HepG2 (cell line): ENCODE measurements at regions not wholly inside any gene's neighbourhood (a gene's known extent, or its start where the extent isn't known, plus 50 kb on each side); places are given as distances from the start of the nearest gene placed in this dataset.

Source experiments
- ATAC-seq: fragments of 200-7000 bp; cut with Tn5 transposase; 3 replicates; pipeline ENCODE4 v1.9.1; 2020; ENCODE audit warnings: mild to moderate bottlenecking, moderate library complexity
- BruUV-seq: library from RNA; stranded (reverse); fragments of 400-500 nt; replicated peaks from 2 replicates; lab custom pipeline; 2021; lab: Mats Ljungman, UMichigan
- CTCF ChIA-PET: fragments of 300-600 bp; formaldehyde crosslinking; extraction: SDS; loops from one replicate; lab custom pipeline; 2021; ENCODE audit warnings: low total read pairs, inconsistent platforms, low intra/inter-chr PET ratio; lab: Yijun Ruan, JAX
- POLR2A ChIA-PET: fragments of 350-600 bp; sonication (Branson Sonifier 250); formaldehyde crosslinking; loops from one replicate; lab custom pipeline; 2020; ENCODE audit warnings: antibody characterized with exemption, inconsistent platforms; lab: Yijun Ruan, JAX
- DNase-seq: peaks from one replicate; pipeline ENCODE4 v3.0.0-alpha.2; 2015; ENCODE audit warnings: low spot score
- FAIRE-seq: peaks from 3 replicates; lab custom pipeline; 2011; peaks lifted over from hg19 to GRCh38; lab: Jason Lieb, UNC
- H2AFZ ChIP-seq: one replicate; pipeline ENCODE4 v1.6.1; 2011; ENCODE audit warnings: low read length, inconsistent platforms
- H3K27ac ChIP-seq: fragments of 300-600 bp; 3 replicates; pipeline ENCODE4 v1.8.0; 2011; ENCODE audit warnings: mixed run types, mild to moderate bottlenecking, mixed read lengths, low read length, inconsistent platforms; ENCODE audit not compliant: insufficient read depth; ENCODE audit errors: extremely low read length
- H3K27me3 ChIP-seq, 2 experiments: fragments of 200-600 bp in 1 of 2; 2 replicates in 1 of 2; 3 replicates in 1 of 2; pipeline versions ENCODE4 v1.6.0 to v1.8.0; 2011; ENCODE audit warnings: low read length in 2 of 2, mild to moderate bottlenecking in 2 of 2, moderate library complexity in 2 of 2, inconsistent platforms in 1 of 2; ENCODE audit not compliant: insufficient read depth in 2 of 2, control insufficient read depth in 1 of 2
- H3K36me3 ChIP-seq, 2 experiments: fragments of 200-600 bp in 1 of 2; replicated peaks in 1 of 2; 2 replicates in 1 of 2; 3 replicates in 1 of 2; pipeline versions ENCODE4 v1.5.1 to v1.8.0; 2011; ENCODE audit warnings: low read length in 2 of 2, inconsistent platforms in 1 of 2; ENCODE audit not compliant: insufficient read depth in 2 of 2, control insufficient read depth in 1 of 2
- H3K4me1 ChIP-seq: 2 replicates; pipeline ENCODE4 v1.5.1; 2012; ENCODE audit warnings: low read length, inconsistent platforms; ENCODE audit not compliant: insufficient read depth
- H3K4me2 ChIP-seq: 2 replicates; pipeline ENCODE4 v1.6.0; 2011; ENCODE audit warnings: low read depth, low read length, inconsistent platforms
- H3K4me3 ChIP-seq, 3 experiments: fragments of 200-600 bp in 1 of 3; sonication (generic), shearing (Covaris generic) in 1 of 3; replicated peaks in 1 of 3; 2 replicates each; pipeline ENCODE4 v1.5.1; 2011 to 2016; ENCODE audit warnings: low read length in 3 of 3, inconsistent platforms in 2 of 3, low read depth in 2 of 3, mild to moderate bottlenecking in 2 of 3, control low read depth in 1 of 3, mixed read lengths in 1 of 3; ENCODE audit not compliant: insufficient read depth in 1 of 3
- H3K79me2 ChIP-seq: one replicate; pipeline ENCODE4 v1.6.1; 2011; ENCODE audit warnings: low read length, inconsistent platforms; ENCODE audit not compliant: insufficient read depth
- H3K9ac ChIP-seq: 2 replicates; pipeline ENCODE4 v1.6.0; 2011; ENCODE audit warnings: mild to moderate bottlenecking, low read depth, low read length, inconsistent platforms; ENCODE audit not compliant: insufficient read depth
- H3K9me3 ChIP-seq: 2 replicates; pipeline ENCODE4 v1.5.1; 2012; ENCODE audit warnings: mild to moderate bottlenecking, low read length
- H4K20me1 ChIP-seq: 2 replicates; pipeline ENCODE4 v1.6.0; 2011; ENCODE audit warnings: inconsistent platforms, mild to moderate bottlenecking, low read length, moderate library complexity; ENCODE audit not compliant: insufficient read depth
- CBX5 ChIP-seq: sonication (generic); formaldehyde crosslinking; IDR thresholded peaks from 2 replicates; pipeline ENCODE4 v1.4.0; 2020; ENCODE audit warnings: missing genetic modification reagents, borderline replicate concordance
- FOXA3 ChIP-seq: IDR thresholded peaks from 2 replicates; pipeline ENCODE4 v1.6.1; 2016; ENCODE audit warnings: missing genetic modification reagents, missing compliant biosample characterization
- NFE2L1 ChIP-seq: sonication (generic); formaldehyde crosslinking; IDR thresholded peaks from 2 replicates; pipeline ENCODE4 v1.4.0; 2020; ENCODE audit warnings: missing genetic modification reagents, mild to moderate bottlenecking, borderline replicate concordance
- NFYC ChIP-seq: IDR thresholded peaks from 2 replicates; pipeline ENCODE4 v1.6.1; 2016; ENCODE audit warnings: missing genetic modification reagents, missing compliant biosample characterization
- PREB ChIP-seq: sonication (generic); formaldehyde crosslinking; IDR thresholded peaks from 2 replicates; pipeline ENCODE4 v1.4.0; 2020; ENCODE audit warnings: missing genetic modification reagents
- RORA ChIP-seq: sonication (generic); formaldehyde crosslinking; IDR thresholded peaks from 2 replicates; pipeline ENCODE4 v1.5.0; 2020; ENCODE audit warnings: mild to moderate bottlenecking, missing genetic modification reagents, moderate library complexity
- SAP130 ChIP-seq: IDR thresholded peaks from 2 replicates; pipeline ENCODE4 v1.6.1; 2016; ENCODE audit warnings: low read depth
- SATB2 ChIP-seq: sonication (generic); formaldehyde crosslinking; IDR thresholded peaks from 2 replicates; pipeline ENCODE4 v1.5.0; 2020; ENCODE audit warnings: missing genetic modification reagents
- SCMH1 ChIP-seq: sonication (generic); formaldehyde crosslinking; IDR thresholded peaks from 2 replicates; pipeline ENCODE4 v1.9.0; 2021; ENCODE audit warnings: missing genetic modification reagents, mild to moderate bottlenecking, borderline replicate concordance
- SP4 ChIP-seq: sonication (generic); formaldehyde crosslinking; IDR thresholded peaks from 2 replicates; pipeline ENCODE4 v1.8.1; 2023; ENCODE audit warnings: mild to moderate bottlenecking, missing genetic modification reagents
- THAP9 ChIP-seq: sonication (generic); formaldehyde crosslinking; IDR thresholded peaks from 2 replicates; pipeline ENCODE4; 2020; ENCODE audit warnings: missing genetic modification reagents, mild to moderate bottlenecking, borderline replicate concordance
- ZBTB42 ChIP-seq: sonication (generic); formaldehyde crosslinking; IDR thresholded peaks from 2 replicates; pipeline ENCODE4 v1.5.0; 2020; ENCODE audit warnings: mild to moderate bottlenecking, missing genetic modification reagents
- ZNF160 ChIP-seq: sonication (generic); formaldehyde crosslinking; IDR thresholded peaks from 2 replicates; pipeline ENCODE4 v1.8.0; 2022; ENCODE audit warnings: mild to moderate bottlenecking, inconsistent platforms, missing genetic modification reagents
- ZNF280B ChIP-seq: sonication (generic); formaldehyde crosslinking; IDR thresholded peaks from 2 replicates; pipeline ENCODE4 v1.5.0; 2020; ENCODE audit warnings: missing genetic modification reagents, mild to moderate bottlenecking, borderline replicate concordance
- ZNF589 ChIP-seq: sonication (generic); formaldehyde crosslinking; conservative IDR thresholded peaks from 2 replicates; pipeline ENCODE4 v1.8.0; 2022; ENCODE audit warnings: mild to moderate bottlenecking, moderate library complexity, missing genetic modification reagents
- ZNF605 ChIP-seq: sonication (generic); formaldehyde crosslinking; IDR thresholded peaks from 2 replicates; pipeline ENCODE4 v1.8.0; 2022; ENCODE audit warnings: mild to moderate bottlenecking, missing genetic modification reagents
- ZNF619 ChIP-seq: sonication (generic); formaldehyde crosslinking; IDR thresholded peaks from 2 replicates; pipeline ENCODE4 v1.4.0; 2020; ENCODE audit warnings: mild to moderate bottlenecking, missing genetic modification reagents
- ZNF772 ChIP-seq: sonication (generic); formaldehyde crosslinking; IDR thresholded peaks from 2 replicates; pipeline ENCODE4 v1.5.0; 2020; ENCODE audit warnings: mild to moderate bottlenecking, missing genetic modification reagents
- WGBS: methylation state at CpG from one replicate; pipeline ENCODE4 v1.1.6; 2017; ENCODE audit warnings: low lambda C conversion rate; 5-methylcytosine and 5-hydroxymethylcytosine counted together
- in situ Hi-C: cut with HindIII; loops from 2 replicates; pipeline ENCODE4 v1.10.0; 2017; ENCODE audit warnings: low pct_unique_long_range_greater_than_20kb; ENCODE audit not compliant: extremely low pct_ligation_motif_present
- intact Hi-C: fragments of 100-400 bp; cut with micrococcal nuclease; formaldehyde crosslinking; loops from one replicate; pipeline ENCODE4 v1.10.0; 2022; ENCODE audit not compliant: unreplicated experiment
- TF ChIP-seq, protein P1 (sequence below): IDR thresholded peaks from 2 replicates; pipeline ENCODE4 v1.6.1; 2018; ENCODE audit warnings: missing genetic modification reagents

- ATAC-seq (no peak), DNase-seq (no peak), FAIRE-seq (no peak)
- WGBS = 77% methylated on average over 5 of the region's 5 CpGs
- BruUV-seq = no TSS peak
- in situ Hi-C loops = no loop called here
- no peaks in the 10 kb centered on the region for H3K79me2 ChIP-seq
- H2AFZ ChIP-seq = no peak overlapping the region
- H4K20me1 ChIP-seq = no peaks in the 10 kb centered on the region
- no peaks in the 10 kb centered on the region for H3K9me3 ChIP-seq
- H3K27me3 ChIP-seq = peaks cover 0 to 16% of the 10 kb centered on the region in 2 experiments; a peak in 1 of 5 replicates
- H3K27ac ChIP-seq = no peak overlapping the region
- no peak for TF ChIP-seq PREB (CRISPR knock-in tag)
- TF ChIP-seq ZNF589 (CRISPR knock-in tag) = no peak
- TF ChIP-seq ZNF772 (CRISPR knock-in tag) = no peak
- TF ChIP-seq CBX5 = no peak
- no peak for TF ChIP-seq FOXA3 (CRISPR knock-in tag)
- TF ChIP-seq ZNF160 (CRISPR knock-in tag) = no peak
- no peak for TF ChIP-seq ZNF605 (CRISPR knock-in tag)
- no peak for TF ChIP-seq ZNF619 (CRISPR knock-in tag)
- TF ChIP-seq, protein P1, sequence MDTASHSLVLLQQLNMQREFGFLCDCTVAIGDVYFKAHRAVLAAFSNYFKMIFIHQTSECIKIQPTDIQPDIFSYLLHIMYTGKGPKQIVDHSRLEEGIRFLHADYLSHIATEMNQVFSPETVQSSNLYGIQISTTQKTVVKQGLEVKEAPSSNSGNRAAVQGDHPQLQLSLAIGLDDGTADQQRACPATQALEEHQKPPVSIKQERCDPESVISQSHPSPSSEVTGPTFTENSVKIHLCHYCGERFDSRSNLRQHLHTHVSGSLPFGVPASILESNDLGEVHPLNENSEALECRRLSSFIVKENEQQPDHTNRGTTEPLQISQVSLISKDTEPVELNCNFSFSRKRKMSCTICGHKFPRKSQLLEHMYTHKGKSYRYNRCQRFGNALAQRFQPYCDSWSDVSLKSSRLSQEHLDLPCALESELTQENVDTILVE = no peak
- no peak for TF ChIP-seq ZBTB42 (CRISPR knock-in tag)
- no peak for TF ChIP-seq SP4 (CRISPR knock-in tag)
- TF ChIP-seq SAP130 (CRISPR knock-in tag) = no peak
- TF ChIP-seq RORA (CRISPR knock-in tag) = no peak
- TF ChIP-seq SCMH1 (CRISPR knock-in tag) = no peak
- TF ChIP-seq SATB2 (CRISPR knock-in tag) = no peak
- no peak for TF ChIP-seq NFYC
- no peak for TF ChIP-seq THAP9 (CRISPR knock-in tag)
- TF ChIP-seq NFE2L1 = no peak
- no peak for TF ChIP-seq ZNF280B (CRISPR knock-in tag)
- CTCF ChIA-PET = no interaction called here
- 0 out of 2 replicates have a peak, but pooled peaks cover 10% of the 10 kb centered on the region for H3K4me1 ChIP-seq
- no peak overlapping the region for H3K4me3 ChIP-seq
- H3K9ac ChIP-seq = no peak overlapping the region
- no peak overlapping the region for H3K4me2 ChIP-seq
- POLR2A ChIA-PET = no interaction called here
- no peaks in the 10 kb centered on the region for H3K36me3 ChIP-seq
- intact Hi-C loops = no loop called here
Measured at GRCh38 chr15:66896611-66897010, 168.8 kb upstream of the SMAD3 start.
